GM19467 (cell line): ENCODE measurements at regions not wholly inside any gene's neighbourhood (a gene's known extent, or its start where the extent isn't known, plus 50 kb on each side); places are given as distances from the start of the nearest gene placed in this dataset.

Source experiments
- ATAC-seq: cut with Tn5 transposase; IDR thresholded peaks from one replicate; pipeline ENCODE4 v1.9.1; 2021; ENCODE audit warnings: mild to moderate bottlenecking, moderate library complexity; ENCODE audit not compliant: unreplicated experiment

DNA sequence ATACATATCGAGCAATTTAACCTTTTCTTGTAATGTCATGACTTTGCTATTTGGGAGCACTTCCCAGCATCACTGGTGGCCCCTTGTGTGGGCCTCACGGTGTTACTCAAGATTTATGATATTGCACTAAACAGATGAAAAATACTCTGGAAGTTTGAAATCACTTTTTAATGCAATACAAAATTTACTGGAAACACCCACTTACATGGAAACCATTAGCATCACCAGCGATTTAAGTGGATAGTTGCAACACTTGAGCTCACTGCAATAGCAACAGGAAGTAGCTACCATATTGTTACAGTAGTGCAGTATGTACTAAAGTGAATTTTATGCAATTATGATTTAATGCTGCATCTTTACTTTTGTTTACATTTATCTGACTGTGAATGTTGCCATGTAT is 184.4 kb downstream of the MDFIC start:
- ATAC-seq, result no peak

DNA sequence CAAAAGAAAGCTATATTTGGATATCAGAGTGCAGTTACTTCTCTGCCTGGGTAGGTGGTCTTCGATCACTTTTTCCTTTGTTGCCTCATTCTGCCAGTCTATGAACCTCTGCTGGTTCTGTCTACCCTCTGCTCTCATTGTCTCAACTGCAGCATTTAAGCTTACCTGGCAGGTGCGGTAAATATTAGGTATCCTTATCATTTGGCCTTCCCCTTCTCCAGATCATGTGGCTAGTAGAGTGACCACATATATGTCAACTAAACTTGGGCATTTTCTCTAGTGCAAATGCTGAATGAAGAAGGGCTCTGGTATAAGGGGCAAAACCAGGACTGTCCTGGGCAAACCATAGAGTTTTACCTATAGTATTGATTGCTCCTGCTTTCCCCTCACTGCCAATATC is 180.8 kb downstream of the MDFIC start:
- ATAC-seq, result no peak

DNA sequence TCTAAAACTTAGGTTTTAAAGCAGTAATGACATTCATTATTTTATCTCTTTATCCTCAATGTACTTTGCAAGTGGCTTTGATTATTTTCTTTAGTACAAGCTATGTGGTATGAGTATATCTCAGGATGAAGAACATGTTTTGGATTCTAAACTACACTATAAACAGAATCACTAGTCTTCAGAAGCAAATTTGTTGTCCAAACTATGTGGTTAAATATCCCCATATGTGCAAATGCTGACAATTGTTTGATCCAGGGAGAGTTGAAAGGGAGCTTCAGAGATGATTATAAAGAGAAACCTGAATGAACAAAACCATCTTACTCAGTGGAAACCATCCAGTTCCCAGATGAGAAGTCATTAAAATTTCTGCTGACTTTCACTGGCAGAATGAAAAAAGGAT is 179.3 kb downstream of the MDFIC start:
- no peak for ATAC-seq

DNA sequence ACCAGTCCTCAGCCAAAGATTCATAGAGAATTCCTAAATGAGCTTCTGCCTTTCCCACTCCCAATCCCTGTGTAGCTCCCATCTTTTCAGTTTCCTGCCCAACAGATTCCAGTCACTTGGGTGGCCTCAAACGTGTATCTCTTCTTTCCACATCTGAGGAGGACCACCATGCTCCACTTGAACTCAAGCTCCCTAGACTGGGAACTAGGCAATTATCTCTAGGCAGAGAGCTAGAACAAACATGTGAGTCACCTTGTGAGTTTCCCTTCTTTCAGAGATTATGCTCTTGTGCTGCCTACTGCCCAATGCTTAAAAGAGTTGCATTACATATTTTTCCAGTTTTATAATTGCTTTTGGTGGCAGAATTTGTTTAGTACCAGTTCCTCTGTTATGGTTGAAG is 178.0 kb downstream of the MDFIC start:
- ATAC-seq, result no peak

DNA sequence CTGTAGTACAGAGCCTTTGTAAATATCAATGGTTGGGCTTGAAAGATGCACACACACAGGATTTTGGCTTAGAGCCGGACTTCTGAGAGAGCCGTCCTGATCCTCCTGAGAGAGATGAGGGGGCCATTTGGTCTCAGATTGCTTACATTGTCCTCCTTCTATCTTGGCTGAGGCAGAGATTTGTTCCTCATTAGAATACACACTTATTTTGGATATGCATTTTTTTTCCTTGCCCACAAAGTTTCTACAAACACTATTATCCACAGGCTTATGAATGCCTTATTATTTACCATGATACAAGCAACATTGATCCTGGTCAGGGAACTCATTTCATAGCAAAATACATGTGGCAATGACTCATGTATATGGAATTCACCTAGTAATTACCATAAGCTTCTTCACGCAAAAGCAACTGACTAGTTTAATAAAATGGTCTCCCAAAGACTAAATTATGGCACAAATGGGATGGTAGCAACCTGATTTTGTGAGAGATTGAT is 175.3 kb downstream of the MDFIC start:
- ATAC-seq, result no peak

DNA sequence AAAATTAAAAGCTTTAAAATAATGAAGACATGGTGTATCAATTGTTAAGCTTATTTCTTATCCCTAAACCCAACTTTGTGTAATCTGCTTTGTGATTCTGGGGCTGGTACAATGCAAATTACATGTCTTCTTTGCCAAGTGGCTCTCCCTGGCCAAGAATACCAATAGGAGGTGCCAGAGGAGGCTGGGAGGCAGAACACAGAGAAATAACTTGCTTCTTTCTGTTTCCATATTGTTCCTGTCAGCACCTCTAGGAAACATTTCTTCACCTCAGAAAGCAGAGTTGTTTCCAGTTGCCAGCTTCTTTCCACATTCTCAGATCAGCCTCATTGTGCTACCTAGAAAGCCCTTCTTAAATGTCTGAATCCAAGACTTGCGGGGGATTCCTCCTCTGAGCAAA is 174.4 kb downstream of the MDFIC start:
- no peak for ATAC-seq

GRCh38 chr7:115094163-115094562 is 172.3 kb downstream of the MDFIC start:
- no peak for ATAC-seq

DNA sequence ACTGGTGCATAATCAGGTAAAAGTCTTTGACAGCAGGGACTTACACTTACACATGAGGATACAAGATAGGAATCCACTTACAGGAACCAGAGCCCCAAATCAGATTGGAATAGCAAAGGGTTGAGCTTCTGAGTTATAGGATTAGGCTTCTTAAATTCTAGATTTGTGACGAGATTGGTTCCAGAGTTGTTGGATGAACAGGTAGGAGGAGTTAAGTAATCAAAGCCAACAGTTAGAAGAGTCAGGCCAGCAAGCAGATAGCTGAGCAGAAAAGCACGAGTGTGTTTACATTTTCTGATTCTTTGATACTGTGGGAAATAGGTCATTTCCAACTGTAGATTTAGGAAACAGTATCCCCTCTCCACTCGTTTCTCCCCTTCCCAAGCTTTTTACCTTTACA is 167.0 kb downstream of the MDFIC start:
- ATAC-seq, result no peak

DNA sequence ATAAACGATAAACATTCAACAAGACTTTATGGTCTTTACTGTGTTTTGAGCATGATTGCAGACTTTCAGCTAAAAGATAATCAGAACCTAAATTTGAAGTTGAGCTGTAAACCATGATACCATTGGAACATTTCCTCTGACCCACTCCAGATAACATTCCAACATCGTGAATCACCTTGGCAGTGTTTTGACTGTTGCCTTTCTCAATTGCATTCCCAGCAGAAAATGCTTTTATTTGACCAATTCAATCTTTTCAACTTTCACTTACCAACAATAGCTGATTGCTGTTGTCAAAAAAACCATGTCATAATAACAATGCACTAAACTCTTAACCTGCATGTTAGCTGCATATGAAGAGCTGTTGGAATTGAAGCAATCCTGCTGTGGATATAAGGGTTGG is 165.5 kb downstream of the MDFIC start:
- no peak for ATAC-seq

GRCh38 chr7:115086146-115086841 is 164.4 kb downstream of the MDFIC start:
- no peak for ATAC-seq

DNA sequence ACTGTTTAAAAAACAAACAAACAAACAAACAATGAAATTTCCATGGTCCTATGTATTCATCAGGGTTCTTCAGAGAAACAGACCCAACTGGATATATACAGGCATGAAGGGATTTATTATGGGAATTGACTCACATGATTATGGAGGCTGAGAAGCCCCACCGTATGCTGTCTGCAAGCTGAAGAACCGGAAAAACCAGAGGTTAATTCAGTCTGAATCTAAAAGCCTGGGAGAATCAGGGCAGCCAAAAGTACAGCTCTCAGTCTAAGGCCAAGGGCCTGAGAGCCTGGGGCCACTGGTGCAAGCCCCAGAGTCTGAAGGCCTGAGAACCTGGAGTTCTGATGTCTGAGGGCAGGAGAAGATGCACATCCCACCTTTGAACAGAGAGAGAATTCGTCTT is 163.5 kb downstream of the MDFIC start:
- no peak for ATAC-seq

DNA sequence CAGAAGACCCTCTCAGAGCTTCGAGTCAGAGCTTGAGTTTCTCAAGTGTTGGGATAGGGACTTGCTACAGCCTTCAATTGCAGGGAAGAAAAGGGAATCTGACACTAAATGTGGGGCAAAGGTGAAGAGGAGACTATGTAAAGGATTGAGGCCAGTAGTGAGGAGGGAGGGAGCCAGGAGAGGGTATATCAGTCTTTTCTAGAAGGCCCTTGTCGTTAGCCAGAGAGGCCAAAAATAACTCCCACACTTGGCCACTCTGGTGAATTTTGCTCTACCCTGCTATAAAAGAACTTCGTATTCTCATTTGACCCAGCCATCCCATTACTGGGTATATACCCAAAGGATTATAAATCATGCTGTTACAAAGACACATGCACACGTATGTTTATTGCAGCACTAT is 162.0 kb downstream of the MDFIC start:
- no peak for ATAC-seq

DNA sequence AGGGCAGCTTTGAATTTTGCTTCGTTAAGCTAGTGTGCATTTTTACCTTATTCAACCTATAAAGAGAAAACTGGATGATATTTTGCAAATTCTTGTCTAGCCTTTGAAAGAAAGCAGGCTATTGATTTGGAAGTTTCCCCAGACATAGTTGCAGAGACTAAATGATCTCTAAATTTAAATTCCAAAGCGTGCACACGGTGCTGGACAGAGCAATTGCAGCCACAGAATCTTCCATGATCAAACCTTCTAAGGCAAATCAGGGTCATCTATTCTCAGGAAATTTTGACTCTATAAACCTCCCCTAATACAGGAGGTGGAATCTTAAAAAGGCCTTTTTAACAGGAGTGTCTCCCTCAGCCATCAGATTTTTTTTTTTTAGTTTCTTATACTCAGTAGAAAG is 159.9 kb downstream of the MDFIC start:
- no peak for ATAC-seq

DNA sequence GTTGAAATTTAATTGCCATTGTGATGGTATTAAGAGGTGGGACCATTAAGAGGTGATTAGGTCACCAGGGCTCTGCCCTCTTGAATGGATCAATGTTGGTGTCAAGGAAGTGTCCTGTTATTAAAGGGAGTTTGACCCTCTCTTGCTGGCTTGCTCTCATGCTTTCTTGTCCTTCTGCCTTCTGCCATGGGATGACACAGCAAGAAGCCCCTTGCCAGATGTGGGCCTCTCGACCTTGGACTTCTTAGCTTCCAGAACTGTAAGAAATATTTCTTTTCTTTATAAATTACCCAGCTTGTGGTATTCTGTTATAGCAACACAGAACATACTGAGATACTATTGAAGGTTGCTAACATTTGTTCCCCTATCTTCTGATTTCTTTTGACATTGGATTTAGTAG is 157.0 kb downstream of the MDFIC start:
- ATAC-seq, result no peak

DNA sequence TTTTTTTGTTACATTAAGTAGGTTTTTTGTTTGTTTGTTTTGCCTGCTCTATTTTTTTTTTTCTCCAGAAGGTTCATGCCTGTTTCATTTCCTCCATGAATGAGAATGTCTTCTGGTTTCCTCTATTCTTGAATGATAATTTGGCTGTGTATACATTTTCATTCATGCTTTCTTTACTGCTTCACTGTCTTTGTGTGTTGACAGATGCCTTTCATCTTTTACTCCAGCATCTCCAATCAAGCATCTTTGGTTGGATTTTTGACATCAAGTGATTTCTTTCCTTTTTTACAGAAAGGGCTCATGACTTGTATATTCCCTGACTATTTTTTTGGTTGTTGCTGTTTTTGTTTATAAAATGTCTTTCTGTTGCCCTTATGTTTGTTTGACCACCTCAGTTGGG is 156.5 kb downstream of the MDFIC start:
- ATAC-seq, result no peak

- no peak for ATAC-seq
Observed at GRCh38 chr7:115070311-115070710, 148.4 kb downstream of the MDFIC start.
